ENCODE measurements at regions not wholly inside any gene's neighbourhood (a gene's known extent, or its start where the extent isn't known, plus 50 kb on each side); places are given as distances from the start of the nearest gene placed in this dataset.

DNA sequence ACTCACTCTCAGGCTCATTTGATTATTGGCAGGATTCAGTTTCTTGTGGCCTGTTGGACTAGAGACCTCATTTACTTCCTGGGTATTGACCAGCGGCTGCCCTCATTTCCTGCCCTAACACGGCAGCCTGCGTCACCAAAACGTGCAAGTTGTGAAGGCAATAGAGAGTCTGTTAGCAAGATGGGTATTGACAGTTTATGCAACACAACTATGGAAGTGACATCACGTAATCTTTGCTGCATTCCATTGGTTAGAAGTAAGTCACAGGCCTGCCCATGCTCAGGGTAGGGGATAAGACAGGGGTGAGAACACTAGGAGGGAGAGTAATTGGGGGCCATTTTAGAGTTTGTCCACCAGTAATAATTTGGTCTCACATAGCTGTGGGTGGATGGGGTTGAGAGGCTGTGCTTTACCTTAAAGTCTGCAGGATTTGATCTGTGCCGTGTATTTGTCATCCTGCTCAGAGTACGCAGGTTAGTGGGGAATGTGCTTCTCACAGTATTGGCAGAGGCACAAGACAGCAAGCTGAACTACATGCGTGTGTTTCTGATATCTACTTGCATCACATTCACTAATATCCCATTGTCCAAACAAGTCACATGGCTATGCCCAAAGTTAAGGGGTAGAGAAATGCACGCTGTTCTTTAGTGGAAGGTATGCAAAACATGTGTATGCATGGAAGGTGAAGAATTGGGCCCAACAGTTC is 83.3 kb downstream of the EDEM1 start:
- TF ChIP-seq POLR2AphosphoS5 (IDR thresholded peaks at IDR 0.05) (no peak), EP300 (IDR thresholded peaks at IDR 0.05) (no peak), POLR2A (IDR thresholded peaks at IDR 0.05) (no peak)
- TF ChIP-seq, protein P1, sequence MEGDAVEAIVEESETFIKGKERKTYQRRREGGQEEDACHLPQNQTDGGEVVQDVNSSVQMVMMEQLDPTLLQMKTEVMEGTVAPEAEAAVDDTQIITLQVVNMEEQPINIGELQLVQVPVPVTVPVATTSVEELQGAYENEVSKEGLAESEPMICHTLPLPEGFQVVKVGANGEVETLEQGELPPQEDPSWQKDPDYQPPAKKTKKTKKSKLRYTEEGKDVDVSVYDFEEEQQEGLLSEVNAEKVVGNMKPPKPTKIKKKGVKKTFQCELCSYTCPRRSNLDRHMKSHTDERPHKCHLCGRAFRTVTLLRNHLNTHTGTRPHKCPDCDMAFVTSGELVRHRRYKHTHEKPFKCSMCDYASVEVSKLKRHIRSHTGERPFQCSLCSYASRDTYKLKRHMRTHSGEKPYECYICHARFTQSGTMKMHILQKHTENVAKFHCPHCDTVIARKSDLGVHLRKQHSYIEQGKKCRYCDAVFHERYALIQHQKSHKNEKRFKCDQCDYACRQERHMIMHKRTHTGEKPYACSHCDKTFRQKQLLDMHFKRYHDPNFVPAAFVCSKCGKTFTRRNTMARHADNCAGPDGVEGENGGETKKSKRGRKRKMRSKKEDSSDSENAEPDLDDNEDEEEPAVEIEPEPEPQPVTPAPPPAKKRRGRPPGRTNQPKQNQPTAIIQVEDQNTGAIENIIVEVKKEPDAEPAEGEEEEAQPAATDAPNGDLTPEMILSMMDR (IDR thresholded peaks at IDR 0.05), result no peak
- WGBS, 2 donors, result 85 to 87% methylated on average over 9 of the region's 9 CpGs
- Histone ChIP-seq H3K4me1 (no peaks in the 10 kb centered on the region), H3K9me3 (no peaks in the 10 kb centered on the region), H3K4me3 (no peak overlapping the region), H3K36me3 (no peaks in the 10 kb centered on the region), H3K27me3 (no peaks in the 10 kb centered on the region), H3K27ac (no peak overlapping the region)
- intact Hi-C loops (cut with DNase I), result no loop called here
- no peak for DNase-seq

DNA sequence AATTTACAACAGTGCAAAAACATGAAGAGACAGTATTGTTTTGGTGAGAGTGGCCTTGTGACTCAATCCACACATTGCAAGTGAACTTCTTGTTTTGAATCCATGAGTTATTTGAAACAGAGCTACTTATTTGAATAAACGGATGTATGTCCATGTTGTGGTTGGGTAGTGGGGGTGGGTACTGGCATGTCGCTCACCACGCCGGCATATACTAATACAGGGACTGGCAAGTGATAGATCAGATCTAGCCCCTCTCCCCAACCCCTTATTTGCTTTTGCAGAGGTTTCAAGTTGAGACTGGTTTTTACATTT is 83.8 kb downstream of the EDEM1 start:
- DNase-seq, result no peak
- no peaks in the 10 kb centered on the region for H3K9me3 ChIP-seq
- H3K27ac ChIP-seq, result no peak overlapping the region
- 88 to 96% methylated on average over 4 of the region's 4 CpGs for WGBS, 2 donors
- no peaks in the 10 kb centered on the region for H3K27me3 ChIP-seq
- no peak overlapping the region for H3K4me3 ChIP-seq
- H3K4me1 ChIP-seq, result no peaks in the 10 kb centered on the region
- TF ChIP-seq, protein P1 (IDR thresholded peaks at IDR 0.05), result no peak
- TF ChIP-seq POLR2A (IDR thresholded peaks at IDR 0.05) (no peak), EP300 (IDR thresholded peaks at IDR 0.05) (no peak), POLR2AphosphoS5 (IDR thresholded peaks at IDR 0.05) (no peak)
- no peaks in the 10 kb centered on the region for H3K36me3 ChIP-seq
- intact Hi-C loops (cut with DNase I), result no loop called here

DNA sequence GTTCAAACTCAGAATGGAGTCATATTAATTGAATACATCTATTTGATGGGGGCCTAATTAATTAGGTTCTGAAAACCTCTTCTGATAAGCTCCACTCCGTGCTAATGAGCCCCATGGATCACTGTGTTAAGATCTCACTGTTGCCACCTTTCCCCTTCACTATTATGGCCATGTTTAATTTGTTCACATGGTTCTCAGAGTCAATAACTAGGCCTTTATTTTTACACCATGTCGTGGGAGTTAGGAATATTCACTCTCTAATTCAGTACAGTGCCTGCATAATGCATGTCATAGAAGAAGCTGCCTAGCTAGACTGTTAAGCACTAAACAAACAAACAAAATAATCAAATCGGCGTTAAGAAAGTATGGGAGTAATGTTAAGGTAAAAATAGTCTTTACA is 84.9 kb downstream of the EDEM1 start:
- TF ChIP-seq POLR2A (IDR thresholded peaks at IDR 0.05), result no peak
- TF ChIP-seq POLR2AphosphoS5 (IDR thresholded peaks at IDR 0.05), result no peak
- TF ChIP-seq, protein P1 (IDR thresholded peaks at IDR 0.05), result no peak
- no peak for TF ChIP-seq EP300 (IDR thresholded peaks at IDR 0.05)
- Histone ChIP-seq H3K36me3 (no peaks in the 10 kb centered on the region), H3K4me3 (no peak overlapping the region), H3K4me1 (no peaks in the 10 kb centered on the region), H3K27me3 (no peaks in the 10 kb centered on the region), H3K9me3 (no peaks in the 10 kb centered on the region), H3K27ac (no peak overlapping the region)
- WGBS, 2 donors, result 59 to 76% methylated on average over 4 of the region's 4 CpGs
- DNase-seq, result no peak
- intact Hi-C loops (cut with DNase I), result no loop called here

DNA sequence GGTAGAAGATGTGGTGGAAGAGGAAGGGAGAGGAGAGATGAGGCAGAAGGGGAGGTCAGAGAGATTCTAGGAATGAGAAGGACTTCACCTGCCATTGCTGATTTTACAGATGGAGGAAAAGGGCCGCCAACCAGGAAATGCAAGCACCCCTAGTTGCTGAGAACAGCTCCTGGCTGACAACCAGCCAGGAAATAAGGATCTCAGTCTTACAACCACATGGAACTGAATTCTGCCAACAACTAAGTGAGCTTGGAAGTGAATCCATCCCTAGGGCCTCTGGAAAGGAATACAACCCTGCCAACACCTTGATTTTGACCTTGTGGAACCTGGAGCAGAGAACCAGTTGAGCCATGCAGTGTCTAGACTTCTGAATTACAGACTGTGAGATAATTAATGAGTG is 86.6 kb downstream of the EDEM1 start:
- no peaks in the 10 kb centered on the region for H3K27me3 ChIP-seq
- WGBS, 2 donors, result 35 to 64% methylated on average over 1 of the region's 1 CpG
- no peak overlapping the region for H3K4me3 ChIP-seq
- no peaks in the 10 kb centered on the region for H3K9me3 ChIP-seq
- no peak for DNase-seq
- no peak for TF ChIP-seq POLR2A (IDR thresholded peaks at IDR 0.05)
- no peak for TF ChIP-seq EP300 (IDR thresholded peaks at IDR 0.05)
- TF ChIP-seq, protein P1 (IDR thresholded peaks at IDR 0.05), result no peak
- no peak for TF ChIP-seq POLR2AphosphoS5 (IDR thresholded peaks at IDR 0.05)
- H3K27ac ChIP-seq, result no peak overlapping the region
- H3K4me1 ChIP-seq, result no peaks in the 10 kb centered on the region
- intact Hi-C loops (cut with DNase I), result no loop called here
- no peaks in the 10 kb centered on the region for H3K36me3 ChIP-seq

DNA sequence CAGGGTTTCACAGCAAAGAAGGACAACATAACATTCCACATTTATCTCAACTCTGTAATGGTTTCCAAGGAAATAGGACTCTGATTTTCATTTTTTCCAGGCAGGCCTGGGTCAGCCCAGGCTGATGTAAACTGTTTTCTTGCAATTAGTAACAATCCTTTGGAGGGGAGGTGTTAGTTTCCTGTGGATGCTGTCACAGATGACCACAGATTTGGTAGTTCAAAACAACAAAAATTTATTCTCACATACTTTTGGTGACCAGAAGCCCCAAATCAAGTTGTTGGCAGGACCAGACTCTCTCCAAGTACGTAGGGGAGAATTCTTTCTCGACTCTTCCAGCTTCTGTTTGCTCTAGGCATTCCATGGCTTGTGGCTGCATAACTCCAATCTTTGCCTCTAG is 88.0 kb downstream of the EDEM1 start:
- H3K36me3 ChIP-seq, result no peaks in the 10 kb centered on the region
- DNase-seq, result no peak
- no peaks in the 10 kb centered on the region for H3K4me1 ChIP-seq
- WGBS, 2 donors, result 63 to 75% methylated on average over 2 of the region's 2 CpGs
- H3K27me3 ChIP-seq, result no peaks in the 10 kb centered on the region
- intact Hi-C loops (cut with DNase I), result no loop called here
- no peaks in the 10 kb centered on the region for H3K9me3 ChIP-seq
- no peak for TF ChIP-seq EP300 (IDR thresholded peaks at IDR 0.05)
- TF ChIP-seq, protein P1 (IDR thresholded peaks at IDR 0.05), result no peak
- TF ChIP-seq POLR2AphosphoS5 (IDR thresholded peaks at IDR 0.05), result no peak
- TF ChIP-seq POLR2A (IDR thresholded peaks at IDR 0.05), result no peak
- no peak overlapping the region for H3K4me3 ChIP-seq
- no peak overlapping the region for H3K27ac ChIP-seq
